Choroid plexus epithelial cell (primary cell): ENCODE measurements at regions not wholly inside any gene's neighbourhood (a gene's known extent, or its start where the extent isn't known, plus 50 kb on each side); places are given as distances from the start of the nearest gene placed in this dataset.

Experiments
- DNase-seq: peaks from one replicate; pipeline ENCODE4 v3.0.0-alpha.2; 2010; ENCODE audit warnings: low read depth
- H3K4me3 ChIP-seq: 2 replicates; pipeline ENCODE4 v1.5.1; 2011; ENCODE audit warnings: low read depth, mild to moderate bottlenecking, control low read depth, low read length, moderate library complexity
- CTCF ChIP-seq: conservative IDR thresholded peaks from 2 replicates; pipeline ENCODE4 v1.5.1; 2011; ENCODE audit warnings: low read depth, mild to moderate bottlenecking, control low read depth, inconsistent platforms, low read length, moderate library complexity

DNA sequence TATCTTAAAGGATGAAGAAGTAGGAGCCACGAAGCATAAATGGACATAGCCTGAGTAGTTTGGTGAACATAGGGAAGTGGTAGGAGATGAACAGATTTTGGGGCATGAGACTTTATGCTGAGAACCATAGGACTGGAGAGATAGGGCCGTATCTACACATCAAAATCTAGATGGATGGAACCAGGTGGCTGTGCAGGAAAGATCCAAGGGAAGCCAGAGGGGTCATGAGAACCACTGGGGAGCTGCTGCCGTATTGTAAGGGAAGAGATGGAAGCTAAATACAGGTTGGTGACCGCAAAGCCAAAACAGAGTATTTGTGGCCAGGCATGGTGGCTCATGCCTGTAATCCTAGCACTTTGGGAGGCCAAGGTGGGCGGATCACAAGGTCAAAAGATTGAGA lies 124.3 kb downstream of the TRIB2 start:
- H3K4me3 ChIP-seq, result no peak overlapping the region
- DNase-seq, result no peak
- no peak for TF ChIP-seq CTCF

DNA sequence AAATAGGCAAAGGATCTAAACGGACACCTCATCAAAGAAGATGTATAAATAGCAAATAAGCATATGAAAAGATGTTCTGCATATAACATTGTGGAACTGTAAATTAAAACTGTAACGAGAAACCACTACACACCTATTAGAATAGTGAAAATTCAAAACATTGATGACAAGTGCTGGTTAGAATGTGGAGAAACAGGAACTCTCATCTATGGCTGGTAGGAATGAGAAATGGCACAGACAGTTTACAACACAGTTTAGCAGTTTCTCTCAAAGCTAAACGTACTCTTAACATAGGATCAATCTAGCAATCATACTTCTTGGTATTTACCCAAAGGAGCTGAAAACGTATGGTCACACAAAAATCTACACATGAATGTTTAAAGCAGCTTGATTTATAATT lies 126.2 kb downstream of the TRIB2 start:
- no peak for TF ChIP-seq CTCF
- DNase-seq, result no peak

DNA sequence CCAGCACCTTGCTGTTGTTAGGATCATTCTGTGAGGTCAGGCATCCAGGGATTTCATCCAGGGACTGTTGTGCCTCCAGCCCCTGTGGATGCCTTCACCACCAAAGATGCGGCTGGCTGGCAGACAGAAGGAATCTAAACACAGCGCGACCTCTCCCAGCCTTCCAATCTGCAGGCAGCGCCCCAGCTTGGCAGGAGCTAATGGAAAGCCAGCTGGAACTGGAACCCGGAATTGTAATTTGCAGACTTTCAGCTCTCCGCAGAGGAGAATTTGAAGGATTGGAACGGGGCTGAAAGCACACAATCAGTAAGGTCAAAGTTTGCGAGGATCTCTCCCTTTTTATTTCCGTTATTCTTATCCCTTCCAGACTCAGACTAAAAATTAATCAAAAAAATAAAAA lies 127.8 kb downstream of the TRIB2 start:
- TF ChIP-seq CTCF, result no peak
- DNase-seq, result no peak

More for the DNA sequence above, 126.2 kb downstream of the TRIB2 start:
- H3K4me3 ChIP-seq, result no peak overlapping the region

DNA sequence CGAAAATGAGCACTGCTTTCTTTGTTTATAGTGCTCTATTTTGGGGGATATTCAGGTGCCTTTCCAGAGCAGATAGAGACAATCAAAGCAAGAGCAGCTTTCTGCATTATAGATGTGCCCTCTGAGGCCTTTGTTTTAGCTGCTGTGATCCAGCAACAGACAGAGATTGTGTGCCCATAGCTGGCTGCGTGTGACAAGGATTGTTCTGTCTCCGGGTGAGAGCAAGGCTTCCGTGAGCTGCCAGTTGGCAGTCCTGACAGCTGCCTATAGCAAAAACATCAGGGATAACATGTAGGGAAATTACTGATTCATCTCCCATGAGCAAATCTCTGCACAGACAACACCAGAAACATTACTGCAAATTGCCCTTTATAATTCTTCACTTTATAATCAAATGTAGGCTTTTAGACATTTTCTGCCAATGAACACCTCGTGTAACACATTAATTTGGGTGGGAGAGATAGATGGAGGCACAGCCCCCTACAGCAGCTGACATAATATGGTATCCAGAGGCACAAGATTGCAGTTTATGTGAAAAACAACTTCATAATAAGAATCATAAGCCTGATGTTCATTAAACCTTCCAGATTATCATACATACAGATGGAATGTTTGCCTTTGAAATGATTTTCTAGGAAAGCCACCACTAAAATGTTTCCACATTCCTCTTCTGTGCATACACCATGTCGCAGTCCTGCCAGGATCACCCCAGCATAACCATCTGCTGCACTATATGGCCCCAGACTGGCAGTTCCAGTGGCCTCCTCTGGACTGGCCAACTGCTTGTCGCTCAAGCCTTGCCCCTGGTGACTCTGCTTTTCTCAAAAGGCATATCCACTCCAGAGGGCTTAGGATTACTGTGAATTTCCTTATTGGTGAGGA lies 131.2 kb downstream of the TRIB2 start:
- DNase-seq, result no peak
- H3K4me3 ChIP-seq, result no peak overlapping the region
- TF ChIP-seq CTCF, result no peak

More for the DNA sequence above, 127.8 kb downstream of the TRIB2 start:
- no peak overlapping the region for H3K4me3 ChIP-seq

DNA sequence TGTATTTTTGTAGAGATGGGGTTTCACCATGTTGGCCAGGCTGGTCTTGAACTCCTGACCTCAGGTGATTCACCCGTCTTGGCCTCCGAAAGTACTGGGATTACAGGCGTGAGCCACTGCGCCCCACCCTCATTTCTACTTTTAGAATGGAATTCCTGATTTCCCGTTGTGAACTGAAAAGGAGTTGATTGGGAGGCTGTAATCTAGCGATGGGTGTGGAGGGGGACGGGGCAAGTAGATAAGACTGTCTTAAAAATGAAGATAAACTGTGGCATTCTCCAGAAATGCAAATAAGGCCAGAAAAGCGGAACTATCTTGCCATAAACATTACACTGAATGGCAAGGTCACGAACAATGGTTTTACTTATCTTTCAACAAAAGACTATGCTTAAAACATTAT lies 135.4 kb downstream of the TRIB2 start:
- no peak for DNase-seq
- no peak overlapping the region for H3K4me3 ChIP-seq
- no peak for TF ChIP-seq CTCF

- no peak overlapping the region for H3K4me3 ChIP-seq
- no peak for DNase-seq
- no peak for TF ChIP-seq CTCF
These were observed 137.3 kb downstream of the TRIB2 start for GRCh38 chr2:12854001-12854530.

GRCh38 chr2:12855508-12855907 lies 138.8 kb downstream of the TRIB2 start:
- DNase-seq, result no peak
- H3K4me3 ChIP-seq, result no peak overlapping the region
- TF ChIP-seq CTCF, result no peak
